Smooth muscle cell (in vitro differentiated cells): ENCODE measurements at regions not wholly inside any gene's neighbourhood (a gene's known extent, or its start where the extent isn't known, plus 50 kb on each side); places are given as distances from the start of the nearest gene placed in this dataset.

ENCODE experiments used
- DNase-seq: peaks from one replicate; lab custom pipeline; 2025; ENCODE audit not compliant: unreplicated experiment; lab: John Stamatoyannopoulos, UW
- H2AFZ ChIP-seq: fragments of 200-600 bp; sonication (generic); 2 replicates; pipeline ENCODE4 v1.6.0; 2016; ENCODE audit warnings: antibody characterized with exemption, low read depth, mild to moderate bottlenecking
- H3F3A ChIP-seq: fragments of 200-600 bp; sonication (generic); 2 replicates; pipeline ENCODE4 v1.6.0; 2017; ENCODE audit warnings: antibody characterized with exemption, low read depth
- H3K27ac ChIP-seq: fragments of 200-600 bp; sonication (generic); 2 replicates; pipeline ENCODE4 v1.5.1; 2016; ENCODE audit warnings: low read depth, mild to moderate bottlenecking
- H3K27me3 ChIP-seq: fragments of 200-600 bp; sonication (generic); 2 replicates; pipeline ENCODE4 v1.6.1; 2016; ENCODE audit warnings: low read depth, mild to moderate bottlenecking
- H3K36me3 ChIP-seq: fragments of 200-600 bp; sonication (generic); 2 replicates; pipeline ENCODE4 v1.5.1; 2016; ENCODE audit warnings: low read depth
- H3K4me1 ChIP-seq: fragments of 200-600 bp; sonication (generic); 2 replicates; pipeline ENCODE4 v1.5.1; 2016; ENCODE audit warnings: low read depth
- H3K4me2 ChIP-seq: fragments of 200-600 bp; sonication (generic); 2 replicates; pipeline ENCODE4 v1.6.0; 2016; ENCODE audit warnings: mild to moderate bottlenecking
- H3K4me3 ChIP-seq: fragments of 200-600 bp; sonication (generic); 2 replicates; pipeline ENCODE4 v1.5.1; 2016; ENCODE audit warnings: mild to moderate bottlenecking
- H3K79me2 ChIP-seq: fragments of 200-600 bp; sonication (generic); 2 replicates; pipeline ENCODE4 v1.6.0; 2016; ENCODE audit warnings: low read depth, mild to moderate bottlenecking
- H3K9ac ChIP-seq: fragments of 200-600 bp; sonication (generic); 2 replicates; pipeline ENCODE4 v1.6.0; 2016; ENCODE audit warnings: low read depth
- H3K9me3 ChIP-seq: fragments of 200-600 bp; sonication (generic); replicated peaks from 2 replicates; pipeline ENCODE4 v1.5.1; 2016; ENCODE audit warnings: low read depth
- H4K20me1 ChIP-seq: fragments of 200-600 bp; sonication (generic); 2 replicates; pipeline ENCODE4 v1.6.0; 2016; ENCODE audit warnings: low read depth
- CTCF ChIP-seq: fragments of 200-600 bp; sonication (generic); IDR thresholded peaks from 2 replicates; pipeline ENCODE4 v1.5.1; 2017; ENCODE audit warnings: borderline replicate concordance, mild to moderate bottlenecking, antibody characterized with exemption; ENCODE audit not compliant: insufficient read depth, poor library complexity, severe bottlenecking
- WGBS: methylation state at CpG from one replicate; pipeline ENCODE4 v1.1.7; 2016; ENCODE audit warnings: low lambda C conversion rate; 5-methylcytosine and 5-hydroxymethylcytosine counted together

- peaks cover 6% of the 10 kb centered on the region for H3K4me1 ChIP-seq
- no peaks in the 10 kb centered on the region for H3K27me3 ChIP-seq
- DNase-seq, result no peak
- no peaks in the 10 kb centered on the region for H3F3A ChIP-seq
- no peaks in the 10 kb centered on the region for H4K20me1 ChIP-seq
- H3K36me3 ChIP-seq, result no peaks in the 10 kb centered on the region
- 95% methylated on average over 2 of the region's 2 CpGs for WGBS
- H3K9ac ChIP-seq, result no peak overlapping the region
- H3K4me2 ChIP-seq, result peak overlapping the region; percentile 41
- H3K79me2 ChIP-seq, result no peaks in the 10 kb centered on the region
- no peaks in the 10 kb centered on the region for H3K9me3 ChIP-seq
- no peak for TF ChIP-seq CTCF
- H2AFZ ChIP-seq, result peak overlapping the region; percentile 53
- no peak overlapping the region for H3K4me3 ChIP-seq
- peak overlapping the region; percentile 47 for H3K27ac ChIP-seq
Observed at GRCh38 chr5:143985832-143986515, 174.0 kb downstream of the HMHB1 start.

GRCh38 chr5:143986516-143987212 lies 174.7 kb downstream of the HMHB1 start:
- H2AFZ ChIP-seq, result peak overlapping the region; percentile 53
- H3K4me3 ChIP-seq, result no peak overlapping the region
- no peak overlapping the region for H3K9ac ChIP-seq
- no peaks in the 10 kb centered on the region for H3K27me3 ChIP-seq
- 41% methylated on average over 6 of the region's 6 CpGs for WGBS
- H3K27ac ChIP-seq, result peak overlapping the region; percentile 47
- peak overlapping the region; percentile 41 for H3K4me2 ChIP-seq
- peaks cover 6% of the 10 kb centered on the region for H3K4me1 ChIP-seq
- no peaks in the 10 kb centered on the region for H3K79me2 ChIP-seq
- DNase-seq, result no peak
- no peaks in the 10 kb centered on the region for H3F3A ChIP-seq
- no peaks in the 10 kb centered on the region for H3K36me3 ChIP-seq
- no peaks in the 10 kb centered on the region for H4K20me1 ChIP-seq
- no peak for TF ChIP-seq CTCF
- H3K9me3 ChIP-seq, result no peaks in the 10 kb centered on the region

GRCh38 chr5:143987264-143987663 lies 175.3 kb downstream of the HMHB1 start:
- Histone ChIP-seq H3F3A (no peaks in the 10 kb centered on the region), H3K27me3 (no peaks in the 10 kb centered on the region), H3K27ac (no peak overlapping the region), H3K4me3 (no peak overlapping the region), H3K79me2 (no peaks in the 10 kb centered on the region), H4K20me1 (no peaks in the 10 kb centered on the region), H3K36me3 (no peaks in the 10 kb centered on the region), H3K9me3 (no peaks in the 10 kb centered on the region), H3K4me2 (peak overlapping the region; percentile 41), H2AFZ (no peak overlapping the region), H3K9ac (no peak overlapping the region), H3K4me1 (peaks cover 6% of the 10 kb centered on the region)
- no peak for TF ChIP-seq CTCF
- no peak for DNase-seq
- WGBS, result 80% methylated on average over 2 of the region's 2 CpGs
